Thoracic aorta (tissue), 2 donors: ENCODE measurements at regions not wholly inside any gene's neighbourhood (a gene's known extent, or its start where the extent isn't known, plus 50 kb on each side); places are given as distances from the start of the nearest gene placed in this dataset.
"Not testable (repeated sequence)": the region's sequence is repeated elsewhere in the genome, so short reads cannot be mapped to it uniquely, and the experiment has no call there.

Source experiments
- ATAC-seq: fragments of 150-250 bp; one replicate; pipeline ENCODE4 v1.8.0; 2017; ENCODE audit warnings: low read depth; ENCODE audit not compliant: insufficient number of reproducible peaks, low FRiP score
- DNase-seq: peaks from one replicate; pipeline ENCODE4 v3.0.0-alpha.2; 2020; ENCODE audit warnings: low spot score
- H3K27ac ChIP-seq, 2 donors: fragments of 200-600 bp; sonication (generic); 1 replicate in 1 of 2; 2 replicates in 1 of 2; pipeline ENCODE4 v1.5.1; 2016; ENCODE audit warnings: mild to moderate bottlenecking in 2 of 2, moderate library complexity in 2 of 2
- H3K27me3 ChIP-seq: fragments of 200-600 bp; sonication (generic); replicated peaks from 2 replicates; pipeline ENCODE4 v1.6.0; 2016; ENCODE audit warnings: mild to moderate bottlenecking; ENCODE audit not compliant: insufficient read depth
- H3K36me3 ChIP-seq: fragments of 200-600 bp; sonication (generic); one replicate; pipeline ENCODE4 v1.5.1; 2016
- H3K4me1 ChIP-seq, 2 donors: fragments of 200-600 bp; sonication (generic); 1 replicate in 1 of 2; 2 replicates in 1 of 2; pipeline versions ENCODE4 v1.5.1 to v1.6.0; 2016; ENCODE audit warnings: low read depth in 2 of 2, mild to moderate bottlenecking in 1 of 2; ENCODE audit not compliant: control insufficient read depth in 1 of 2
- H3K4me3 ChIP-seq: fragments of 200-600 bp; sonication (generic); 2 replicates; pipeline ENCODE4 v1.5.1; 2016; ENCODE audit warnings: mild to moderate bottlenecking
- H3K9me3 ChIP-seq: fragments of 200-600 bp; sonication (generic); 2 replicates; pipeline ENCODE4 v1.5.1; 2016
- CTCF ChIP-seq: fragments of 200-600 bp; sonication (generic); IDR thresholded peaks from one replicate; pipeline ENCODE4 v1.5.1; 2019; ENCODE audit warnings: antibody characterized with exemption

DNA sequence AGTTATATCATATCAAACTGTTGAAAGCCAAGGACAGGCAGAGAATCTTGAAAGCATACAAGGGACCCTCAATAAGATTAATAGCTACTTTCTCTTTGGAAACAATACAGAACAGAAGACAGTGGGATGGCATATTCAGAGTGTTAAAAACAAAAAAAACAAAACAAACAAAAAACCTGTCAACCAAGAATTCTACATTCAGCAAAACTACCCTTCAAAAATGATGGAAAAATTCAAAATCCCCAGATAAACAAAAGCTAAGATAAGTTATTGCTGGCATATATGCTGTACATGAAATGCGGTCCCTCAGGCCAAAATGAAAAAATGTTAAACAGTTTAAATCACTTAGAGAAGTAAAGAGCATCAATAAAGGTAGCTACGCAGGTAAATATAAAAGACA lies 425.1 kb downstream of the ACTL7B start:
- no peak for DNase-seq
- H3K36me3 ChIP-seq = no peaks in the 10 kb centered on the region
- H3K4me3 ChIP-seq = no peak overlapping the region
- no peaks in the 10 kb centered on the region for H3K4me1 ChIP-seq
- H3K9me3 ChIP-seq = peaks cover 5% of the 10 kb centered on the region
- no peak for TF ChIP-seq CTCF
- no peak overlapping the region for H3K27ac ChIP-seq
- H3K27me3 ChIP-seq = no peaks in the 10 kb centered on the region
- ATAC-seq = no peak

GRCh38 chr9:108427751-108428150 lies 428.0 kb downstream of the ACTL7B start:
- Histone ChIP-seq H3K27me3 (no peaks in the 10 kb centered on the region), H3K27ac (no peak overlapping the region), H3K36me3 (no peaks in the 10 kb centered on the region), H3K9me3 (peaks cover 5% of the 10 kb centered on the region), H3K4me3 (no peak overlapping the region), H3K4me1 (no peaks in the 10 kb centered on the region)
- no peak for TF ChIP-seq CTCF
- DNase-seq (no peak), ATAC-seq (no peak)

DNA sequence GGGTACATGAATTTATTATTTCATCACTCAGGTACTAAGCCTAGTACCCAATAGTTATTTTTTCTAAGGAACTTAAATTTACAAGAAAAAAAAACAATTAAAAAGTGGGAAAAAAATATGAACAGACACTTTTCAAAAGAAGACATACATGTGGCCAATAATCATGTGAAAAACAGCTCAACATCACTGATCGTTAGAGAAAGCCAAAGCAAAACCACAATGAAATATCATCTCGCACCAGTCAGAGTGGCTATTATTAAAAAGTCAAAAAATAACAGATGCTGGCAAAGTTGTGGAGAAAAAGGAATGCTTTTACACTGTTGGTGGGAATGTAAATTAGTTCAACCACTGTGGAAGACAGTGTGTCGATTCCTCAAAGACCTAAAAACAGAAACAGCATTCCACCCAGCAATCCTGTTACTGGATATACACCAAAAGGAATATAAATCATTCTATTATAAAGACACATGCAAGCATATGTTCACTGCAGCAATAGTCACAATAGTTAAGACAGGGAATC lies 429.3 kb downstream of the ACTL7B start:
- ATAC-seq, H3K27me3 ChIP-seq, DNase-seq, H3K9me3 ChIP-seq, H3K4me1 ChIP-seq, H3K36me3 ChIP-seq, H3K27ac ChIP-seq, H3K4me3 ChIP-seq: not testable (repeated sequence)

GRCh38 chr9:108423433-108423832 lies 432.4 kb downstream of the ACTL7B start:
- H3K27ac ChIP-seq = no peak overlapping the region

GRCh38 chr9:108419379-108419778 lies 436.4 kb downstream of the ACTL7B start:
- H3K9me3 ChIP-seq = no peaks in the 10 kb centered on the region
- no peak for TF ChIP-seq CTCF
- no peak overlapping the region for H3K27ac ChIP-seq
- H3K36me3 ChIP-seq = no peaks in the 10 kb centered on the region
- DNase-seq (no peak), ATAC-seq (no peak)
- no peak overlapping the region for H3K4me3 ChIP-seq
- H3K4me1 ChIP-seq = no peaks in the 10 kb centered on the region
- no peaks in the 10 kb centered on the region for H3K27me3 ChIP-seq

More at GRCh38 chr9:108423433-108423832, 432.4 kb downstream of the ACTL7B start:
- no peak for ATAC-seq
- Histone ChIP-seq H3K27me3 (no peaks in the 10 kb centered on the region), H3K4me3 (no peak overlapping the region), H3K36me3 (no peaks in the 10 kb centered on the region), H3K4me1 (no peaks in the 10 kb centered on the region), H3K9me3 (no peaks in the 10 kb centered on the region)
- TF ChIP-seq CTCF = no peak
- no peak for DNase-seq

DNA sequence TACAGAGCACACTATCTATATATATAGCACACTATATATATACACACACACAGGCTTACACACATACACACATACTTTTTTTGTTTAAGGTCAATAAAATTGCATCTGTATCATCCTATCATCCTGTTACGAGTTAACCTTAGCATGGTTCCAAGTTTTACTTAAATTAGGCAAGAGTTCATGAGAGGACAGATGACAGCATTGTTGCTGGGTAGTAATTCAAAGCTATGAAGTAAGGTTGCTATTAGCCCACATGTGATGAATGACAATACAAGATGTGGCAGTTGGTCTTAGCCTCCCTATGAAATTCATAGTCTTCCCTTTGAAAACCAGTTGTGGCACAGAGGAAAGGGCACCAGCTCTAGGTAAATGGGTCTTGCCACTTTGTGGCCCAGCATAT lies 438.1 kb downstream of the ACTL7B start:
- no peaks in the 10 kb centered on the region for H3K9me3 ChIP-seq

More for the DNA sequence above, 438.1 kb downstream of the ACTL7B start:
- Histone ChIP-seq H3K36me3 (no peaks in the 10 kb centered on the region), H3K27ac (no peak overlapping the region), H3K27me3 (no peaks in the 10 kb centered on the region), H3K4me1 (no peaks in the 10 kb centered on the region), H3K4me3 (no peak overlapping the region)
- no peak for TF ChIP-seq CTCF
- ATAC-seq (no peak), DNase-seq (no peak)
